PC-3 (cell line): ENCODE measurements at regions not wholly inside any gene's neighbourhood (a gene's known extent, or its start where the extent isn't known, plus 50 kb on each side); places are given as distances from the start of the nearest gene placed in this dataset.

Experiments used
- EZH2 ChIP-seq: fragments of 300-600 bp; sonication (generic); IDR thresholded peaks from one replicate; pipeline ENCODE4 v1.6.1; 2017; ENCODE audit warnings: antibody characterized with exemption, mild to moderate bottlenecking, low read length; ENCODE audit not compliant: unreplicated experiment
- EZH2phosphoT487 ChIP-seq: fragments of 300-600 bp; sonication (generic); IDR thresholded peaks from 2 replicates; pipeline ENCODE4 v1.6.1; 2018; ENCODE audit warnings: mild to moderate bottlenecking, antibody characterized with exemption, low read length, borderline replicate concordance
- TF ChIP-seq, protein P1 (sequence below): fragments of 300-600 bp; sonication (generic); conservative IDR thresholded peaks from 2 replicates; pipeline ENCODE4 v1.5.1; 2017; ENCODE audit warnings: antibody characterized with exemption, low read depth, mild to moderate bottlenecking, low read length

DNA sequence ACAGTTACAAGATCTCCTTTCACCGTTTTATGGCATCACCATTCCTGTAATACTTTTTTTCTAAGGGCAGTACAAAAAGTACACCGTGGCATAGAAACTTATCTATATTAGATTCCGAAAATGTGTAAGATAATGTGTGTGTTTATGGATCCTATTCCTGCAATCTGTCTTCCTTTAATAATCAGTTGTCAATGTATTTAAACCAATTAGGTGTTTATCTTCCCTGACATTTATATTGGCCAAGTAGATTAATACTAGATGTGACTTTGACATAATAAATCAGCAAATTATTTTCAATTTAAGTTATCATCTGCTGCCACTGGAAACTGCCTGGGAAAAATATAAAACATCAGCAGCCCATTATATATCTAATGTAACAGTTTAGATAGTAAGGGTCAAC is 770.3 kb upstream of the ADGRL2 start:
- TF ChIP-seq, protein P1, sequence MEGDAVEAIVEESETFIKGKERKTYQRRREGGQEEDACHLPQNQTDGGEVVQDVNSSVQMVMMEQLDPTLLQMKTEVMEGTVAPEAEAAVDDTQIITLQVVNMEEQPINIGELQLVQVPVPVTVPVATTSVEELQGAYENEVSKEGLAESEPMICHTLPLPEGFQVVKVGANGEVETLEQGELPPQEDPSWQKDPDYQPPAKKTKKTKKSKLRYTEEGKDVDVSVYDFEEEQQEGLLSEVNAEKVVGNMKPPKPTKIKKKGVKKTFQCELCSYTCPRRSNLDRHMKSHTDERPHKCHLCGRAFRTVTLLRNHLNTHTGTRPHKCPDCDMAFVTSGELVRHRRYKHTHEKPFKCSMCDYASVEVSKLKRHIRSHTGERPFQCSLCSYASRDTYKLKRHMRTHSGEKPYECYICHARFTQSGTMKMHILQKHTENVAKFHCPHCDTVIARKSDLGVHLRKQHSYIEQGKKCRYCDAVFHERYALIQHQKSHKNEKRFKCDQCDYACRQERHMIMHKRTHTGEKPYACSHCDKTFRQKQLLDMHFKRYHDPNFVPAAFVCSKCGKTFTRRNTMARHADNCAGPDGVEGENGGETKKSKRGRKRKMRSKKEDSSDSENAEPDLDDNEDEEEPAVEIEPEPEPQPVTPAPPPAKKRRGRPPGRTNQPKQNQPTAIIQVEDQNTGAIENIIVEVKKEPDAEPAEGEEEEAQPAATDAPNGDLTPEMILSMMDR: no peak
- TF ChIP-seq EZH2 (no peak), EZH2phosphoT487 (no peak)
